ENCODE measurements at regions not wholly inside any gene's neighbourhood (a gene's known extent, or its start where the extent isn't known, plus 50 kb on each side); places are given as distances from the start of the nearest gene placed in this dataset.

GRCh38 chr1:5308249-5308648, 653.8 kb downstream of the AJAP1 start:
- WGBS (ENCODE audit: insufficient coverage, insufficient replicate concordance, low lambda C conversion rate, missing lambda C conversion rate): 13% methylated on average over 6 of the region's 6 CpGs
- TF ChIP-seq IKZF2 (IDR thresholded peaks at IDR 0.05) (no peak), SIX5 (IDR thresholded peaks at IDR 0.05; ENCODE audit: low read depth, low read length, severe bottlenecking) (no peak)
- H4K20me1 ChIP-seq (ENCODE audit: control insufficient read depth, insufficient read depth): no peaks in the 10 kb centered on the region
- no peak overlapping the region for H3K4me2 ChIP-seq (ENCODE audit: control insufficient read depth, insufficient read depth)
- H3K9ac ChIP-seq (ENCODE audit: control insufficient read depth, insufficient read depth, low read length): no peak overlapping the region
- no peaks in the 10 kb centered on the region for H3K79me2 ChIP-seq (ENCODE audit: control insufficient read depth, insufficient read depth, low read length)
- no peak for DNase-seq (ENCODE audit: low read depth, low spot score)
- no peak overlapping the region for H3K4me3 ChIP-seq
- ChIA-PET RAD21 (ENCODE audit: unreplicated experiment) (no interaction called here), CTCF (no interaction called here), POLR2A (no interaction called here), SMC1A (ENCODE audit: uncharacterized antibody, unreplicated experiment) (no interaction called here)
- no peaks in the 10 kb centered on the region for H3K9me3 ChIP-seq (replicated peaks; ENCODE audit: control insufficient read depth, insufficient read depth, low read length)
- BruUV-seq (replicated peaks): no TSS peak
- no peak overlapping the region for H3K27ac ChIP-seq (ENCODE audit: control insufficient read depth, insufficient read depth)
- in situ Hi-C loops (cut with MboI): no loop called here
- no peaks in the 10 kb centered on the region for H3K4me1 ChIP-seq (ENCODE audit: control insufficient read depth, insufficient read depth, low read length)
- H3K27me3 ChIP-seq (replicated peaks in 1 of 2; ENCODE audit: control insufficient read depth in 2 of 2, insufficient read depth in 2 of 2, low read length in 1 of 2): no peaks in the 10 kb centered on the region
- no peak for ATAC-seq
- intact Hi-C loops (cut with micrococcal nuclease; ENCODE audit: unreplicated experiment): no loop called here
- no peaks in the 10 kb centered on the region for H3K36me3 ChIP-seq (ENCODE audit: control insufficient read depth in 2 of 2, insufficient read depth in 2 of 2, low read length in 1 of 2)
- H2AFZ ChIP-seq (ENCODE audit: control insufficient read depth, low read depth, low read length): no peak overlapping the region
- no peak for FAIRE-seq

- DNase-seq (ENCODE audit: low read depth, low spot score) (no peak), ATAC-seq (no peak), FAIRE-seq (no peak)
- Histone ChIP-seq H3K4me3 (no peak overlapping the region), H3K9ac (ENCODE audit: control insufficient read depth, insufficient read depth, low read length) (no peak overlapping the region), H3K4me1 (ENCODE audit: control insufficient read depth, insufficient read depth, low read length) (no peaks in the 10 kb centered on the region), H3K27ac (ENCODE audit: control insufficient read depth, insufficient read depth) (no peak overlapping the region), H3K79me2 (ENCODE audit: control insufficient read depth, insufficient read depth, low read length) (no peaks in the 10 kb centered on the region), H2AFZ (ENCODE audit: control insufficient read depth, low read depth, low read length) (no peak overlapping the region), H3K36me3 (ENCODE audit: control insufficient read depth in 2 of 2, insufficient read depth in 2 of 2, low read length in 1 of 2) (no peaks in the 10 kb centered on the region), H4K20me1 (ENCODE audit: control insufficient read depth, insufficient read depth) (no peaks in the 10 kb centered on the region), H3K27me3 (replicated peaks in 1 of 2; ENCODE audit: control insufficient read depth in 2 of 2, insufficient read depth in 2 of 2, low read length in 1 of 2) (no peaks in the 10 kb centered on the region), H3K4me2 (ENCODE audit: control insufficient read depth, insufficient read depth) (no peak overlapping the region), H3K9me3 (replicated peaks; ENCODE audit: control insufficient read depth, insufficient read depth, low read length) (no peaks in the 10 kb centered on the region)
- CTCF ChIA-PET: no interaction called here
- SMC1A ChIA-PET (ENCODE audit: uncharacterized antibody, unreplicated experiment): no interaction called here
- POLR2A ChIA-PET: no interaction called here
- WGBS (ENCODE audit: insufficient coverage, insufficient replicate concordance, low lambda C conversion rate, missing lambda C conversion rate): 15% methylated on average over 6 of the region's 6 CpGs
- BruUV-seq (replicated peaks): no TSS peak
- RAD21 ChIA-PET (ENCODE audit: unreplicated experiment): no interaction called here
- intact Hi-C loops (cut with micrococcal nuclease; ENCODE audit: unreplicated experiment) (no loop called here), in situ Hi-C loops (cut with MboI) (no loop called here)
- TF ChIP-seq SKIL (IDR thresholded peaks at IDR 0.05; ENCODE audit: low read depth, poor library complexity, severe bottlenecking) (no peak), MTA3 (IDR thresholded peaks at IDR 0.05; ENCODE audit: borderline replicate concordance, low read length) (no peak), NFIC (IDR thresholded peaks at IDR 0.05; ENCODE audit: low read depth, low read length) (no peak), SUPT20H (IDR thresholded peaks at IDR 0.05; ENCODE audit: borderline replicate concordance, control insufficient read depth, low read depth, low read length) (no peak), EP300 (IDR thresholded peaks at IDR 0.05; ENCODE audit: borderline replicate concordance in 1 of 2, control insufficient read depth in 1 of 2, low read depth in 2 of 2, low read length in 2 of 2) (no peak), RUNX3 (IDR thresholded peaks at IDR 0.05; ENCODE audit: low read length) (no peak), ZBED1 (IDR thresholded peaks at IDR 0.05; ENCODE audit: borderline replicate concordance) (no peak), ATF2 (IDR thresholded peaks at IDR 0.05; ENCODE audit: low read length) (no peak), POU2F2 (IDR thresholded peaks at IDR 0.05; ENCODE audit: borderline replicate concordance, low read depth, low read length) (no peak), BCLAF1 (IDR thresholded peaks at IDR 0.05) (no peak)
These were observed 650.3 kb downstream of the AJAP1 start for GRCh38 chr1:5304702-5305101.
